WTC11 (cell line): ENCODE measurements at regions not wholly inside any gene's neighbourhood (a gene's known extent, or its start where the extent isn't known, plus 50 kb on each side); places are given as distances from the start of the nearest gene placed in this dataset.

Experiments
- ATAC-seq: fragments of 200-7000 bp; cut with Tn5 transposase; 2 replicates; pipeline ENCODE4 v1.10.0; 2021; ENCODE audit warnings: mild to moderate bottlenecking, moderate library complexity
- CTCF ChIA-PET: fragments of 300-600 bp; sonication (Branson Sonifier 250); formaldehyde crosslinking; loops from one replicate; lab custom pipeline; 2021; ENCODE audit warnings: antibody characterized with exemption; lab: Charles Lee
- POLR2A ChIA-PET: fragments of 350-600 bp; sonication (Branson Sonifier 250); formaldehyde crosslinking; loops from one replicate; lab custom pipeline; 2021; ENCODE audit warnings: antibody characterized with exemption; lab: Charles Lee
- DNase-seq: peaks from one replicate; pipeline ENCODE4 v3.0.0; 2021; ENCODE audit warnings: low spot score
- H3K27ac Mint-ChIP-seq: 2 replicates; pipeline ENCODE4 v1.8.0; 2021; ENCODE audit warnings: mixed read lengths
- H3K27me3 Mint-ChIP-seq: 2 replicates; pipeline ENCODE4 v1.8.0; 2021; ENCODE audit warnings: low read depth, mild to moderate bottlenecking, moderate library complexity, mixed read lengths
- H3K36me3 Mint-ChIP-seq: 2 replicates; pipeline ENCODE4 v1.8.0; 2021; ENCODE audit warnings: mixed read lengths
- H3K4me1 Mint-ChIP-seq: 2 replicates; pipeline ENCODE4 v1.8.0; 2022; ENCODE audit warnings: mixed read lengths
- H3K4me3 Mint-ChIP-seq: 2 replicates; pipeline ENCODE4 v1.8.0; 2021; ENCODE audit warnings: mild to moderate bottlenecking, moderate library complexity, mixed read lengths
- H3K9me3 Mint-ChIP-seq: 2 replicates; pipeline ENCODE4 v1.8.0; 2021; ENCODE audit warnings: mixed read lengths
- GRHL2 ChIP-seq: fragments of 250-450 bp; sonication (Bioruptor Pico); IDR thresholded peaks from 2 replicates; pipeline ENCODE4 v1.8.0; 2022; ENCODE audit warnings: mild to moderate bottlenecking, moderate library complexity; ENCODE audit not compliant: insufficient replicate concordance, severe bottlenecking
- GTF2I ChIP-seq: fragments of 250-450 bp; sonication (Bioruptor Pico); conservative IDR thresholded peaks from 2 replicates; pipeline ENCODE4 v1.4.0; 2021; ENCODE audit warnings: mild to moderate bottlenecking
- HMGA2 ChIP-seq: fragments of 250-450 bp; sonication (Bioruptor Pico); IDR thresholded peaks from 2 replicates; pipeline ENCODE4 v1.4.0; 2021; ENCODE audit warnings: mild to moderate bottlenecking, moderate library complexity
- JUN ChIP-seq: sonication (generic); formaldehyde crosslinking; IDR thresholded peaks from 2 replicates; pipeline ENCODE4 v1.8.0; 2023; ENCODE audit warnings: mild to moderate bottlenecking, missing genetic modification reagents
- NR2C2 ChIP-seq: sonication (generic); formaldehyde crosslinking; IDR thresholded peaks from 2 replicates; pipeline ENCODE4 v1.8.0; 2022; ENCODE audit warnings: mild to moderate bottlenecking, missing genetic modification reagents
- RELA ChIP-seq: sonication (generic); formaldehyde crosslinking; IDR thresholded peaks from 2 replicates; pipeline ENCODE4 v1.8.1; 2022; ENCODE audit warnings: missing genetic modification reagents, mild to moderate bottlenecking, borderline replicate concordance
- RORB ChIP-seq: fragments of 250-450 bp; sonication (Bioruptor Pico); IDR thresholded peaks from 2 replicates; pipeline ENCODE4 v1.9.0; 2021; ENCODE audit warnings: mild to moderate bottlenecking
- TP53 ChIP-seq: sonication (generic); formaldehyde crosslinking; IDR thresholded peaks from 2 replicates; pipeline ENCODE4 v1.8.1; 2023; ENCODE audit warnings: mild to moderate bottlenecking, missing genetic modification reagents
- ZBTB21 ChIP-seq: sonication (generic); formaldehyde crosslinking; IDR thresholded peaks from 2 replicates; pipeline ENCODE4 v1.8.1; 2023; ENCODE audit warnings: mild to moderate bottlenecking, missing genetic modification reagents, borderline replicate concordance
- ZNF416 ChIP-seq: fragments of 250-450 bp; sonication (Bioruptor Pico); IDR thresholded peaks from 2 replicates; pipeline ENCODE4 v1.9.0; 2021; ENCODE audit warnings: mild to moderate bottlenecking, inconsistent platforms
- TF ChIP-seq, protein P1 (sequence below): sonication (generic); formaldehyde crosslinking; IDR thresholded peaks from 2 replicates; pipeline ENCODE4 v1.8.0; 2023; ENCODE audit warnings: mild to moderate bottlenecking, missing genetic modification reagents
- TF ChIP-seq, protein P2 (sequence below): fragments of 250-450 bp; sonication (Bioruptor Pico); IDR thresholded peaks from 2 replicates; pipeline ENCODE4 v1.9.0; 2021; ENCODE audit warnings: mild to moderate bottlenecking
- TF ChIP-seq, protein P3 (sequence below): sonication (generic); formaldehyde crosslinking; IDR thresholded peaks from 2 replicates; pipeline ENCODE4 v1.8.1; 2023; ENCODE audit warnings: mild to moderate bottlenecking, missing genetic modification reagents, moderate library complexity
- TF ChIP-seq, protein P4 (sequence below): sonication (generic); formaldehyde crosslinking; IDR thresholded peaks from 2 replicates; pipeline ENCODE4 v1.8.1; 2023; ENCODE audit warnings: mild to moderate bottlenecking, missing genetic modification reagents
- TF ChIP-seq, protein P5 (sequence below): fragments of 250-450 bp; sonication (Bioruptor Pico); IDR thresholded peaks from 2 replicates; pipeline ENCODE4 v1.9.0; 2021; ENCODE audit warnings: mild to moderate bottlenecking
- TF ChIP-seq, protein P6 (sequence below): fragments of 250-450 bp; sonication (Bioruptor Pico); IDR thresholded peaks from 2 replicates; pipeline ENCODE4 v1.9.0; 2021; ENCODE audit warnings: moderate library complexity, mild to moderate bottlenecking, inconsistent platforms, borderline replicate concordance
- TF ChIP-seq, protein P7 (sequence below): fragments of 250-450 bp; sonication (Bioruptor Pico); IDR thresholded peaks from 2 replicates; pipeline ENCODE4 v2.1.2; 2022; ENCODE audit warnings: mild to moderate bottlenecking, moderate library complexity

DNA sequence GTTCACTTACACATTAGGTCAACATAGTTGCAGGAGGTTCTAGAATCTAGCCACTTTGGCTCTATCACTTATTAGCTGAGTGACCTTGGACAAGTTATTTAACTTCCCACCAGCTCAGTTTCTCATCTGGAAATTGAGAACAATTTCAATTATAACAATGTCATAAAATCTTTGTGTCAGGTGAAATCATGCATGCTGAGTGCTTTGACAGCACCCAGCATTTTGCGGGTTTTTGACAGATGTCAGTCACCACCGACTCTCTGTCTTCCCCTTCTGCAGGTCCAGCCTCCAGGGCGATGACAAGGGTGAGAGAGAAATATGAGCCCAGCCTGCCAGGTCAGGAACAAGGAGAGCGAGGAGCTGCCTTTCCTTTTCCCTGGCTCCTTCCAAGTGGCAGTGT lies 107.1 kb upstream of the TAS2R1 start:
- no peak overlapping the region for H3K27ac Mint-ChIP-seq
- no peak for DNase-seq
- no peaks in the 10 kb centered on the region; the same call in 1 of the 2 replicates for H3K27me3 Mint-ChIP-seq
- no peaks in the 10 kb centered on the region for H3K36me3 Mint-ChIP-seq
- H3K4me1 Mint-ChIP-seq = peaks cover 15% of the 10 kb centered on the region
- ATAC-seq = no peak
- ChIA-PET CTCF (interaction anchor here (1.5 kb wide), 1 partner anchor 190 kb away, joined by 3 read pairs; no protein-coding TSS in a partner anchor), POLR2A (no interaction called here)
- H3K9me3 Mint-ChIP-seq = no peaks in the 10 kb centered on the region
- no peak overlapping the region for H3K4me3 Mint-ChIP-seq
- TF ChIP-seq GTF2I (CRISPR knock-in tag) = no peak
- TF ChIP-seq, protein P1, sequence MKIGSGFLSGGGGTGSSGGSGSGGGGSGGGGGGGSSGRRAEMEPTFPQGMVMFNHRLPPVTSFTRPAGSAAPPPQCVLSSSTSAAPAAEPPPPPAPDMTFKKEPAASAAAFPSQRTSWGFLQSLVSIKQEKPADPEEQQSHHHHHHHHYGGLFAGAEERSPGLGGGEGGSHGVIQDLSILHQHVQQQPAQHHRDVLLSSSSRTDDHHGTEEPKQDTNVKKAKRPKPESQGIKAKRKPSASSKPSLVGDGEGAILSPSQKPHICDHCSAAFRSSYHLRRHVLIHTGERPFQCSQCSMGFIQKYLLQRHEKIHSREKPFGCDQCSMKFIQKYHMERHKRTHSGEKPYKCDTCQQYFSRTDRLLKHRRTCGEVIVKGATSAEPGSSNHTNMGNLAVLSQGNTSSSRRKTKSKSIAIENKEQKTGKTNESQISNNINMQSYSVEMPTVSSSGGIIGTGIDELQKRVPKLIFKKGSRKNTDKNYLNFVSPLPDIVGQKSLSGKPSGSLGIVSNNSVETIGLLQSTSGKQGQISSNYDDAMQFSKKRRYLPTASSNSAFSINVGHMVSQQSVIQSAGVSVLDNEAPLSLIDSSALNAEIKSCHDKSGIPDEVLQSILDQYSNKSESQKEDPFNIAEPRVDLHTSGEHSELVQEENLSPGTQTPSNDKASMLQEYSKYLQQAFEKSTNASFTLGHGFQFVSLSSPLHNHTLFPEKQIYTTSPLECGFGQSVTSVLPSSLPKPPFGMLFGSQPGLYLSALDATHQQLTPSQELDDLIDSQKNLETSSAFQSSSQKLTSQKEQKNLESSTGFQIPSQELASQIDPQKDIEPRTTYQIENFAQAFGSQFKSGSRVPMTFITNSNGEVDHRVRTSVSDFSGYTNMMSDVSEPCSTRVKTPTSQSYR (CRISPR knock-in tag) = no peak
- no peak for TF ChIP-seq RELA (CRISPR knock-in tag)
- TF ChIP-seq, protein P2, sequence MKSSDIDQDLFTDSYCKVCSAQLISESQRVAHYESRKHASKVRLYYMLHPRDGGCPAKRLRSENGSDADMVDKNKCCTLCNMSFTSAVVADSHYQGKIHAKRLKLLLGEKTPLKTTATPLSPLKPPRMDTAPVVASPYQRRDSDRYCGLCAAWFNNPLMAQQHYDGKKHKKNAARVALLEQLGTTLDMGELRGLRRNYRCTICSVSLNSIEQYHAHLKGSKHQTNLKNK (CRISPR knock-in tag) = no peak
- no peak for TF ChIP-seq HMGA2 (CRISPR knock-in tag)
- no peak for TF ChIP-seq ZBTB21 (CRISPR knock-in tag)
- no peak for TF ChIP-seq TP53 (CRISPR knock-in tag)
- TF ChIP-seq, protein P3, sequence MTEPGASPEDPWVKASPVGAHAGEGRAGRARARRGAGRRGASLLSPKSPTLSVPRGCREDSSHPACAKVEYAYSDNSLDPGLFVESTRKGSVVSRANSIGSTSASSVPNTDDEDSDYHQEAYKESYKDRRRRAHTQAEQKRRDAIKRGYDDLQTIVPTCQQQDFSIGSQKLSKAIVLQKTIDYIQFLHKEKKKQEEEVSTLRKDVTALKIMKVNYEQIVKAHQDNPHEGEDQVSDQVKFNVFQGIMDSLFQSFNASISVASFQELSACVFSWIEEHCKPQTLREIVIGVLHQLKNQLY (CRISPR knock-in tag) = no peak

DNA sequence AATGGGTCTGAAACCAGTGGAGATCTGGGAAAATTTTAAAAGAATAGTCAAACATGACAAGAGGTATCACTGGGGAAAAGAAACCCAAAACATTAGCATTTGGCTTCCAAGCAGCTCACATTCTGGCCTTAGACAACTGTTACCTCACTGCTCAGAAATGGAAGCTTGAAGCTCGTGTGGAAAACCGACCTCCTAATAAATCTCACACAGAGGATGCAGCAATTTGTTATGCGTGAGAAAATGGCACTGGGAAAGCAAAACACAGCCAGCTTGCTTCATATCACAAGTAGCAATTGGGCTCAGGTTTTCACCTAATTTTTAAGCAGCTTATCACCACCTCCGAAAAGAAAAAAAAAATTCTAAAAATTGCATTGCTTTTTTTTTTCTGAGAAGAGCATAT lies 103.3 kb upstream of the TAS2R1 start:
- Mint-ChIP-seq H3K36me3 (no peaks in the 10 kb centered on the region), H3K27ac (no peak overlapping the region), H3K4me1 (no peaks in the 10 kb centered on the region), H3K4me3 (no peak overlapping the region), H3K9me3 (peaks cover 10% of the 10 kb centered on the region), H3K27me3 (no peaks in the 10 kb centered on the region; the same call in 1 of the 2 replicates)
- TF ChIP-seq, protein P1 (CRISPR knock-in tag) = no peak
- no peak for TF ChIP-seq JUN (CRISPR knock-in tag)
- TF ChIP-seq, protein P4, sequence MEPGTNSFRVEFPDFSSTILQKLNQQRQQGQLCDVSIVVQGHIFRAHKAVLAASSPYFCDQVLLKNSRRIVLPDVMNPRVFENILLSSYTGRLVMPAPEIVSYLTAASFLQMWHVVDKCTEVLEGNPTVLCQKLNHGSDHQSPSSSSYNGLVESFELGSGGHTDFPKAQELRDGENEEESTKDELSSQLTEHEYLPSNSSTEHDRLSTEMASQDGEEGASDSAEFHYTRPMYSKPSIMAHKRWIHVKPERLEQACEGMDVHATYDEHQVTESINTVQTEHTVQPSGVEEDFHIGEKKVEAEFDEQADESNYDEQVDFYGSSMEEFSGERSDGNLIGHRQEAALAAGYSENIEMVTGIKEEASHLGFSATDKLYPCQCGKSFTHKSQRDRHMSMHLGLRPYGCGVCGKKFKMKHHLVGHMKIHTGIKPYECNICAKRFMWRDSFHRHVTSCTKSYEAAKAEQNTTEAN (CRISPR knock-in tag) = no peak
- DNase-seq (no peak), ATAC-seq (no peak)
- ChIA-PET POLR2A (no interaction called here), CTCF (no interaction called here)

DNA sequence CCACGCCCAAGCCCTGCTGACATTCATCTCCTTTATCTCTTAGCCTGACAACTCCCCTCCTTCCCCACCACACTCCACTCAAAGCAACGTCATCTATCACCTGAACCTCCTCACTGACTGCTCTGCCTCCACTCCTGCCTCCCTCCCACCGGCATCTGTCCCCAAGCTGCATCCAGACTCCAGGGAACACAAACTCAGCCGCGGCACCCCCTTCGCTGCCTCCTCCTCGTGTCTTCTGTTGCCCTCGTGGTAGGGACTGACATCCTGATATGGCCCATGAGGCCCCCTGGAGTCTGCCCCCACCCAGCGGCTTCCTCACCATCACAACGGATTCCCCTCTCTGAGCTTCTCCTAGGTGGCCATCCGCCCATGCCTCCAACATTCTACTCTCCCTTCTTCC lies 101.0 kb upstream of the TAS2R1 start:
- ChIA-PET POLR2A (no interaction called here), CTCF (no interaction called here)
- Mint-ChIP-seq H3K27me3 (no peaks in the 10 kb centered on the region), H3K27ac (no peak overlapping the region), H3K9me3 (peaks cover 19% of the 10 kb centered on the region), H3K36me3 (no peaks in the 10 kb centered on the region), H3K4me3 (no peak overlapping the region), H3K4me1 (no peaks in the 10 kb centered on the region)
- ATAC-seq (no peak), DNase-seq (no peak)
- TF ChIP-seq ZNF416 (CRISPR knock-in tag) (no peak), NR2C2 (no peak), GRHL2 (no peak), RORB (no peak)
- TF ChIP-seq, protein P5, sequence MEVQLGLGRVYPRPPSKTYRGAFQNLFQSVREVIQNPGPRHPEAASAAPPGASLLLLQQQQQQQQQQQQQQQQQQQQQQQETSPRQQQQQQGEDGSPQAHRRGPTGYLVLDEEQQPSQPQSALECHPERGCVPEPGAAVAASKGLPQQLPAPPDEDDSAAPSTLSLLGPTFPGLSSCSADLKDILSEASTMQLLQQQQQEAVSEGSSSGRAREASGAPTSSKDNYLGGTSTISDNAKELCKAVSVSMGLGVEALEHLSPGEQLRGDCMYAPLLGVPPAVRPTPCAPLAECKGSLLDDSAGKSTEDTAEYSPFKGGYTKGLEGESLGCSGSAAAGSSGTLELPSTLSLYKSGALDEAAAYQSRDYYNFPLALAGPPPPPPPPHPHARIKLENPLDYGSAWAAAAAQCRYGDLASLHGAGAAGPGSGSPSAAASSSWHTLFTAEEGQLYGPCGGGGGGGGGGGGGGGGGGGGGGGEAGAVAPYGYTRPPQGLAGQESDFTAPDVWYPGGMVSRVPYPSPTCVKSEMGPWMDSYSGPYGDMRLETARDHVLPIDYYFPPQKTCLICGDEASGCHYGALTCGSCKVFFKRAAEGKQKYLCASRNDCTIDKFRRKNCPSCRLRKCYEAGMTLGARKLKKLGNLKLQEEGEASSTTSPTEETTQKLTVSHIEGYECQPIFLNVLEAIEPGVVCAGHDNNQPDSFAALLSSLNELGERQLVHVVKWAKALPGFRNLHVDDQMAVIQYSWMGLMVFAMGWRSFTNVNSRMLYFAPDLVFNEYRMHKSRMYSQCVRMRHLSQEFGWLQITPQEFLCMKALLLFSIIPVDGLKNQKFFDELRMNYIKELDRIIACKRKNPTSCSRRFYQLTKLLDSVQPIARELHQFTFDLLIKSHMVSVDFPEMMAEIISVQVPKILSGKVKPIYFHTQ (CRISPR knock-in tag) = no peak
- TF ChIP-seq, protein P6, sequence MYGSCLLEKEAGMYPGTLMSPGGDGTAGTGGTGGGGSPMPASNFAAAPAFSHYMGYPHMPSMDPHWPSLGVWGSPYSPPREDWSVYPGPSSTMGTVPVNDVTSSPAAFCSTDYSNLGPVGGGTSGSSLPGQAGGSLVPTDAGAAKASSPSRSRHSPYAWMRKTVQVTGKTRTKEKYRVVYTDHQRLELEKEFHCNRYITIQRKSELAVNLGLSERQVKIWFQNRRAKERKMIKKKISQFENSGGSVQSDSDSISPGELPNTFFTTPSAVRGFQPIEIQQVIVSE (CRISPR knock-in tag) = no peak
- TF ChIP-seq, protein P7, sequence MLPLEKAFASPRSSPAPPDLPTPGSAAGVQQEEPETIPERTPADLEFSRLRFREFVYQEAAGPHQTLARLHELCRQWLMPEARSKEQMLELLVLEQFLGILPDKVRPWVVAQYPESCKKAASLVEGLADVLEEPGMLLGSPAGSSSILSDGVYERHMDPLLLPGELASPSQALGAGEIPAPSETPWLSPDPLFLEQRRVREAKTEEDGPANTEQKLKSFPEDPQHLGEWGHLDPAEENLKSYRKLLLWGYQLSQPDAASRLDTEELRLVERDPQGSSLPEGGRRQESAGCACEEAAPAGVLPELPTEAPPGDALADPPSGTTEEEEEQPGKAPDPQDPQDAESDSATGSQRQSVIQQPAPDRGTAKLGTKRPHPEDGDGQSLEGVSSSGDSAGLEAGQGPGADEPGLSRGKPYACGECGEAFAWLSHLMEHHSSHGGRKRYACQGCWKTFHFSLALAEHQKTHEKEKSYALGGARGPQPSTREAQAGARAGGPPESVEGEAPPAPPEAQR (CRISPR knock-in tag) = no peak
